ENCODE measurements at regions not wholly inside any gene's neighbourhood (a gene's known extent, or its start where the extent isn't known, plus 50 kb on each side); places are given as distances from the start of the nearest gene placed in this dataset.

DNA sequence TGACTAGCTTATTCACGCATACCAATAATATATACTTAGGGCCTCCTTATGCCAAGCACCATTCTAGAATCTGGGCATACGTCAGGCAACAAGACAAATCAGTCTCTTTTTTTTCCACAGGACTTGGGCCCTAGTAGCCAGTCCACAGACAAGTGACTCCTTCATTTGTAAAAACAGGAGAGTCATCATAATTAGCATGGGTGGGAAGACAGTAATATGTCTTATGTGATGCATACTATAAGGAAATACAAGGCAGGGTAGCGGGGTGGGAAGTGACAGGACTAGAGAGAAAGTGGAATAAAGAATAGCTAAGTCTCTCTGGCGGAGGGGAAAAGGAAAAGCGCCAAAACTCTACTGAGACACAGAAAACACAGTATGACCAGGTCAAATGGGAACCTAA lies 439.6 kb upstream of the MDFIC2 start:
- TF ChIP-seq CTCF (IDR thresholded peaks at IDR 0.05 in 2 of 3, conservative IDR thresholded peaks at IDR 0.05 in 1 of 3; ENCODE audit: borderline replicate concordance in 1 of 3, insufficient read depth in 1 of 3, low read depth in 2 of 3, low read length in 2 of 3) (no peak), POLR2A (IDR thresholded peaks at IDR 0.05; ENCODE audit: borderline replicate concordance, extremely low read depth, insufficient read depth, insufficient read length) (no peak), EZH2 (IDR thresholded peaks at IDR 0.05) (no peak), YY1 (IDR thresholded peaks at IDR 0.05; ENCODE audit: extremely low read depth, insufficient replicate concordance, low read depth, low read length) (no peak), EZH2phosphoT487 (IDR thresholded peaks at IDR 0.05; ENCODE audit: borderline replicate concordance) (no peak), CBX3 (IDR thresholded peaks at IDR 0.05; ENCODE audit: low read depth) (no peak), ZNF274 (IDR thresholded peaks at IDR 0.05; ENCODE audit: low read depth, low read length) (no peak), JUND (IDR thresholded peaks at IDR 0.05) (no peak), RAD21 (IDR thresholded peaks at IDR 0.05; ENCODE audit: low read depth) (no peak)
